Esophagus muscularis mucosa (tissue), 3 donors: ENCODE measurements at regions not wholly inside any gene's neighbourhood (a gene's known extent, or its start where the extent isn't known, plus 50 kb on each side); places are given as distances from the start of the nearest gene placed in this dataset.

ENCODE experiments used
- POLR2AphosphoS5 ChIP-seq, 2 donors: sonication (generic); formaldehyde crosslinking; IDR thresholded peaks; one replicate each; pipeline ENCODE4 v1.6.1; 2017; ENCODE audit warnings: antibody characterized with exemption in 2 of 2
- TF ChIP-seq, protein P1 (sequence below), 3 experiments: fragments of 200-600 bp in 2 of 3; fragments of 450-650 bp in 1 of 3; sonication (generic) in 2 of 3; IDR thresholded peaks; one replicate each; pipeline ENCODE4 v1.5.1; 2017 to 2019; ENCODE audit warnings: antibody characterized with exemption in 3 of 3, mild to moderate bottlenecking in 2 of 3, moderate library complexity in 1 of 3

DNA sequence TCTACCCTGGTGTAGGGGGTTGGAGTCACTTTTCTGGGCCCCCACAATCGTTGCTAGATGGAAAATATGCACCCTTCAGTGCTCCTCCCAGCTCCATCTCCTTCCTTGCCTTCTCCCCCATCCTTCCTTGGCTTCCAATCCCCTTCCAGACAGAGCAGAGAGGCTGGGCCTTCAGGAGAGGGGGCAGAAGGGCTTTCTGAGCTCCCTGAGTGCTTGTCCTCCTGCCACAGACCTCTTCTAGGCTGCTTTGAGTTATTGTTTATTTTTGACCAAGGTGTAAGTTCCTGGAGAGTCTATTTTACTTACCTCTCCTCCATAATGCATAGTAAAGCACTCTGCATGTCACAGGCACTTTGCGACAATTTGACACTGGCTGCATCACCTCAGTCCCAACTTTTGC lies 96.4 kb upstream of the CNKSR3 start:
- TF ChIP-seq, protein P1, sequence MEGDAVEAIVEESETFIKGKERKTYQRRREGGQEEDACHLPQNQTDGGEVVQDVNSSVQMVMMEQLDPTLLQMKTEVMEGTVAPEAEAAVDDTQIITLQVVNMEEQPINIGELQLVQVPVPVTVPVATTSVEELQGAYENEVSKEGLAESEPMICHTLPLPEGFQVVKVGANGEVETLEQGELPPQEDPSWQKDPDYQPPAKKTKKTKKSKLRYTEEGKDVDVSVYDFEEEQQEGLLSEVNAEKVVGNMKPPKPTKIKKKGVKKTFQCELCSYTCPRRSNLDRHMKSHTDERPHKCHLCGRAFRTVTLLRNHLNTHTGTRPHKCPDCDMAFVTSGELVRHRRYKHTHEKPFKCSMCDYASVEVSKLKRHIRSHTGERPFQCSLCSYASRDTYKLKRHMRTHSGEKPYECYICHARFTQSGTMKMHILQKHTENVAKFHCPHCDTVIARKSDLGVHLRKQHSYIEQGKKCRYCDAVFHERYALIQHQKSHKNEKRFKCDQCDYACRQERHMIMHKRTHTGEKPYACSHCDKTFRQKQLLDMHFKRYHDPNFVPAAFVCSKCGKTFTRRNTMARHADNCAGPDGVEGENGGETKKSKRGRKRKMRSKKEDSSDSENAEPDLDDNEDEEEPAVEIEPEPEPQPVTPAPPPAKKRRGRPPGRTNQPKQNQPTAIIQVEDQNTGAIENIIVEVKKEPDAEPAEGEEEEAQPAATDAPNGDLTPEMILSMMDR (IDR thresholded peaks at IDR 0.05): no peak
- no peak for TF ChIP-seq POLR2AphosphoS5 (IDR thresholded peaks at IDR 0.05)
